HG03139 (cell line): ENCODE measurements at regions not wholly inside any gene's neighbourhood (a gene's known extent, or its start where the extent isn't known, plus 50 kb on each side); places are given as distances from the start of the nearest gene placed in this dataset.
"Not testable (repeated sequence)": the region's sequence is repeated elsewhere in the genome, so short reads cannot be mapped to it uniquely, and the experiment has no call there.

Source experiments
- ATAC-seq: cut with Tn5 transposase; IDR thresholded peaks from one replicate; pipeline ENCODE4 v1.9.1; 2021; ENCODE audit not compliant: unreplicated experiment

DNA sequence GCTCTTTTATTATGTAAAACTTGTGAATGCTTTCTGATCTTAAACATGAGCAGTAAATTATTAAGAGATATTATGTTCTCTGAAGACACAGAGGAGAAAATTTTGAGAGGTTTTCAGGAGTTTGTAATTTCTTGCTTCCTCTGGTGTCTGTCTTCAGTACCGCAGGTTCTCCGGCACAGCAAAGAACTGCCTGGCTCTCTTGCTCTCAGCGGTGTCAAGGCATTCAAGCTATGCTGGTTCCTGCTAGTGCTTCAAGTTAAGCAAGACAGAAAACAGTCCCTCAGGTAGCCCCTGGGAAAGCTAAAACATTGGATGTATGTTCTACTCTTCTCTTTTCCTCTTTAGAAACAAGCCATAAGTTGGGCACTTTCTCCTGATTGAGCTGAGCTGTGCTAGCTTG lies 120.2 kb upstream of the CENPE start:
- ATAC-seq: no peak

DNA sequence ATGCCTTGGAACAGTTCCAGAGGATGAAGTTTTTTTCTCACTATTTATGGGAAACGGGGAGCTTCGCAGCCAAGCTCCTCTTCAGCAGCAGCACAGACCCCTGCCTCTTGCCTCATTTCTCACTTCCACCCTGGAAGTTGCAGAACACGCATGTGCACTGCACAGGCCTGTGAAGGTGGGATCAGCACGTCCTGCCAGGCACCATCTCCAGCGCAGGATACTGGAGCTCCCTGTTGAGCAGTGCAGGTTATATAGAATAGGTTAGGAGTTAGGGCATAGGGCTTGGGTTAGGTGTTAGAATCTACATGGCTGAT lies 110.1 kb upstream of the CENPE start:
- ATAC-seq: no peak

GRCh38 chr4:103307453-103308247 lies 109.5 kb upstream of the CENPE start:
- ATAC-seq: no peak

- no peak for ATAC-seq
These were observed 108.8 kb upstream of the CENPE start for GRCh38 chr4:103306870-103307375.

DNA sequence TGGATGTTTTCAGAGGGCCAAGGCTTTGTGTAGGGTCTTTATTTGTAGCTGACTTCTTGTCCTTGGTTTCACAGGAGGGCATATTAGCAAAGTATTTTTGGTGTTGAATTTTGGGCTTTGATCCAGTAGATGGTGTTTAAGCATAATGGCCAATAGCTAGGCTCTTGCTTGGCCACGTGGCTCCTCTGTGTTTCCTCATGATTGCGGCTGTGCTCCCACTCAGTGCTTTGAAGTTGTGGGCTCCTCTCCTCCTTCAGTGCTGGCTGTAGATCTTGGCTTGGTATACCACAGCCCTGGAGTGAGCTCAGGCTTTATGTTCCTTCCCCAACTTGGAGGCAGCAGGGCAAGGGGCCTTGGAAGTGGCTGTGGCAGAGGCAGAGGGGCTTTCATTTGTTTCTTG lies 107.2 kb upstream of the CENPE start:
- no peak for ATAC-seq

DNA sequence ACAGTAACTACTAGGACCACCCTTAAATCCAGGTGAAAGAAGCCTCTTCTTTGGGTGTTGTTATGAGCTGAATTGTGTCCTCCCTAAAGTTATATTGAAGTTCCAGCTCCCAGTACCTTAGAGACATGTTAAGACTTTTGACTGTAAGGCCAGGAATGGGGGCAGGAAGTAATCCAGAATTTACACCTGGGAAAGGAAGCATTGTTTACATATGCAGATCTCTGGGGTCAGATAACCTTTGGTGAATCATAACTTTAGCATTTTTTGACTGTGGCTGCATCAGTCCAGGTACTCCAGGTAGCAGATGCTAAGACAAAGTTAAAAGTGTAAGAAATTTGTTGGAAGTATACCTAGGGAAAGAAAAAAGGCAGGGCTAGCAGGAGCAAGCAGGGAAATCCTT lies 104.9 kb upstream of the CENPE start:
- ATAC-seq: no peak

- no peak for ATAC-seq
These were observed 94.8 kb upstream of the CENPE start for GRCh38 chr4:103292959-103293358.

- no peak for ATAC-seq
These were observed 94.2 kb upstream of the CENPE start for GRCh38 chr4:103292373-103292772.

DNA sequence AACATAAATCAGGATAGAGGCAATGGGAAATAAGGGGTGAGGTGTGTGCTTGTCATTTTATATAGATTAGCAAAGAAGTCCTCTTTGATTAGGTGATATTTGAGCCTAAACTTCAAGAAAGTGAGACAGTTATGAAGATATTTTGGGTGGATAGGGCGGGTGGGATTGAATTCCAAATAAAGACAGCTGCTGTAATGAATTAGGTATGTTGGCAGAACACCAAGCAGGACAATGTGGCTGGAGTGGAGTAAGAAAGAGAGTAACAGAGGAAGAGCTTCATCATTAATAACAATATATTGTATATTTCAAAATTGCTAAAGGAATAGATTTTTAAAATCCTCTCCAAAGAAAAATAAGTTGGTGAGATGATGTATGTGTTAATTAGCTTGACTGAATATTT lies 91.0 kb upstream of the CENPE start:
- no peak for ATAC-seq

GRCh38 chr4:103272174-103272573 lies 74.0 kb upstream of the CENPE start:
- ATAC-seq: no peak

DNA sequence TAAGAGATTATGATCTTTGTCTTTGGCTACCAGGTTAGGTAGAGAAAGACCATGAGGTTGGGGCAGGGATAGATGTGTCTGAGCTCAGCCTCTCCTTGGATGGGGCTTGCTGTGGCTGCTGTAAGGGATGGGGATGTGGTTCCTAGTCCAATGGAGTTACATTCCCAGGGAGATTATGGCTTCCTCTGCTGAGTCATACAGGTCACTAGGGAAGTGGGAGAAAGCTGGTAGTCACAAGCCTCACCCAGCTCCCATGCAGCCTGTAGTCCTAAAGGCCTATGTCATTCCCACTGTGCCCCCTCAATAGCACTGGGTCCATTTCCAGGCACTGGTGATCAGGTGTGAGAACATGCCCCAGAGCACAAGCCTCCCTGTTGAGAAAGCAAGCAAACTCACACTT lies 70.6 kb upstream of the CENPE start:
- ATAC-seq: no peak

DNA sequence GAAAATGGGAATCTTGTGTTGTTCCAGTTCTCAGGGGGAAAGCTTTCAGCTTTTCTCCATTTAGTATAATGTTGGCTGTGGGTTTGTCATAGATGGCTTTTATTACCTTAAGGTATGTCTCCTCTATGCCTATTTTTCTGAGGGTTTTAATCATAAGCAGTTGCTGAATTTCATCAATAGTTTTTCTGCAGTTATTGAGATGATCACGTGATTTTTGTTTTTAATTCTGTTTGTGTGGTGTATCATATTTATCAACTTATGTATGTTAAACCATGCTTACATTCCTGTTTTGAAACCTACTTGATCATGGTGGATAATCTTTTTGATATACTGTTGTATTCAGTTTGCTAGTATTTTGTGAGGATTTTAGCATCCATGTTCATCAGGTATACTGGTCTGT lies 66.8 kb upstream of the CENPE start:
- ATAC-seq: no peak

- ATAC-seq: not testable (repeated sequence)
These were observed 57.9 kb upstream of the CENPE start for GRCh38 chr4:103256068-103256467.
